NOMO-1 treated with DMSO at 0.1 percent for 48 hours (cell line): ENCODE measurements at regions not wholly inside any gene's neighbourhood (a gene's known extent, or its start where the extent isn't known, plus 50 kb on each side); places are given as distances from the start of the nearest gene placed in this dataset.

ENCODE experiments used
- DNase-seq: peaks from one replicate; lab custom pipeline; 2025; ENCODE audit not compliant: unreplicated experiment; lab: John Stamatoyannopoulos, UW

DNA sequence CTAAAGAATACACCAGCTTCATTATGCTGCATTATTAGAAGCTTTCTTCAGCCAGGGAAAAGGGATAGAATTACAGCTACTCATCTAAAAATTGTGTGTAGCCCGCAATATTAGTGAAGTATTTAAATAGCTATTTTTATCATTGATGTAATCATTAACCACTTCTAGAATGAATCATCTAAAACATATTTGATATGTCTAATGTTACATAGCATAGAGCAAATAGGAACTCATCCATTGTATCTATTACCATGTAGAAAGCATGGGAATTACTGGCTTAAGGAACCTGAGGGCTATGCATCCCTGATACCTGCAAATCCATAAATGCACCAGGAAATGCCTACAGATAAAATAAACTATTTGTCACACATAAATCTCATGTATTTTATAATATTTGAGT lies 54.5 kb upstream of the VGLL3 start:
- DNase-seq = no peak

DNA sequence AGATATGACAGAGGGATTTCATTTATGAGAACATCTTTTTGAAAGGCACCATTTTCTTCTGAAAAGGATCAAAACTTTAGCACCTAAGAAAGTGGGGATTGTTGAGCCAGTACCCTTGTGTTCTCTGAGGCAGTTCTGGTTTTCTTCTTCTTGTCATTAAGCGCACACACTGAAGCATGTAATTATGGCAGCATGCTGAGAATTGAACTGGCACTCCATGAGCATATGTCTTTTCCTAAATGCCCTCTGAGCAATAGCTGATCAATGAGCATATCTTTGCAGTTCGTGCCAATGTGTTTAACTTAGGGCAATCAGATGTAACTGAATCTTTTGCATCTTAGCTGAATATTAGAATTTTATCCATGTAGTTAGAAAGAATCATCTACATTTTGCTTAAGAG lies 53.9 kb upstream of the VGLL3 start:
- DNase-seq = no peak

DNA sequence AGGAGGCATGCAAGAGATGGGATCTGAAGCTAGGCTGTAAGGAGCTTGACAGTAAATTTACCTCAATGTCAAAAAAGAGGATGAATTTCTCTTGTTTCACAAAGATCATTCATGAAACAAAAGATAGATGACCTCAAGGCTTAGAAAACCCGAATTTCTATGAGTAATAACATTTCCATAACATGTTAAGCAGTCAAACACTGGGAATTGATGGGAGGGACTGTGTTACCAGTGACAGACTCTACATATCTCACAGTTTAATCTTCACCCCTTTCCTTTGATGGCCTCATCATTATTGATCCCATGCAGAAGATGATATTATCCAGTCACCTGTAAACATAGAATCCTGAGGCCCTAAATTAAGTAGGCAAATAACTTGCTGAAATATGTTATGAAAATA lies 53.5 kb upstream of the VGLL3 start:
- DNase-seq = no peak

DNA sequence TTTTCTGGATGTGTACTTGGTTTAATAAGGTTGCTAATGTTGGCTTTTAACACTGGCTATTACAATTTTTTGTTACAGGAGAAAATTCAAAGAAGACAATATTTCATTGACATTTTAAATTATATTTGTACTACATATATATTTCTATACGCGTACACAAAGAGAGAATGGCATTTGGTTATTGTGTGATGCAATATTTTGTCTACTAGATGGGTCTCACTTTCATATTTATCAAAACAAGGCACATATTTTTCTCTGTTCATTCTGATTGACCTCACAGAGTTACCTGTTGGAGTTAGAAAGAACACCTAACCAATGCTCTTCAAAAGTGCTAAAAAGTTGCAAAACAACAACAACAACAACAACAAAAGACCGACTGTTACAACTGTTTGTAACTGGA lies 50.2 kb upstream of the VGLL3 start:
- no peak for DNase-seq
